Activated CD4-positive, CD25-positive, alpha-beta regulatory T cell (primary cell): ENCODE measurements at regions not wholly inside any gene's neighbourhood (a gene's known extent, or its start where the extent isn't known, plus 50 kb on each side); places are given as distances from the start of the nearest gene placed in this dataset.

ENCODE experiments used
- DNase-seq, 4 experiments: peaks; one replicate each; lab custom pipeline; 2025; lab: John Stamatoyannopoulos, UW

DNA sequence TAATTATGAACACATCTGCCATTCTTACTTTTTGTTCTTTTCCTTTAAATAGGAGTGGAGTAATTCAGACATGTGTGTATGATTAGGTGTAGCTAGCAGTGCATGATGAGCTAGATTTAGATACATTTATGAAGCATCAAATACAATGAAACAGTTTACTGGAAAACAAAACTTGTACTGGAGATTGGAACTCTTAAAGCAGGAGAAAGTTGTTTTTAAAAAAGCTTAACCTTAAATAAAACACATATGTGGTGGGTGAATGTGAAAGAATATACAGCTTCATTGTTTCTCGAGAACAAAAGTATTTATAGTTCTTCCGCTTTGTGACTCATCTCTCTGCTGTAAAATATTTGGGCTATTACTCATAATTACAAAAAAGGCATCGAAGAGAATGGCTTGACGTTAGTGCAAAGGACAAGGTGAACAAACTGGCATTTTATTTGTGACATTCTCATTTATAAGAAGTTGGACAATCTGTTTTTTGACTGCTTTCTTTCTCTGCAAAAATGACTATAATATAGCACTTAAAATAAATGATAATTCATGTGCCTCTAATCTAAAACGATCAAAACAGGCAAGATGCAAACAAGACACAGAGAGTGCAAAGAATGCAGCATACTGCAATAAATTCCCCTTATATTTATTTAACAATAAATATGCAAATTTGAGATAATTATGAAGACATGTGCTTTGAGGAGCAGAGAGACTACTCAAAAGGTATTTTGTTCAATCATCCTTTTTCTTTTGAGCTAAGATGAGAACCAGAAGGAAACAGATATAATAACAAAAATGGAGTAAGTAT is 478.8 kb downstream of the CETN3 start:
- no peak for DNase-seq

DNA sequence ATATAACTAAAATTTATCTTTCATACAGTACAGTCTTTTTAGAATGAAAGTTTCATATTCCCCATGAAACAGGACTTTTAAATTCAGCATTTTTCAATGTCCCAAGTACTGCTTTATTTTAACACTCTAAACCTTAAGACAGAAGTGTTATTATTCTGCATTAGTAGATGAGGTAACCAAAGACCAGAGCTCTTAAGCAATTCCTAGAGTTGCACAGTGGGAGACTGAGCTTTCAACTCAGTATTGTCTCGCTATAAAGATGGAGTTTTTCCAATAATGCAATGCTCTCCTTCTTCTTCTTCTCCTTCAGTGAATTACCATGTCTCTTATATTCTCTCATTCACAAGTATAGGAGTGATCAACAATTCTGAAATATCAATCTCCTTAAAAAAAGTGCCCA is 479.7 kb downstream of the CETN3 start:
- DNase-seq, result no peak

DNA sequence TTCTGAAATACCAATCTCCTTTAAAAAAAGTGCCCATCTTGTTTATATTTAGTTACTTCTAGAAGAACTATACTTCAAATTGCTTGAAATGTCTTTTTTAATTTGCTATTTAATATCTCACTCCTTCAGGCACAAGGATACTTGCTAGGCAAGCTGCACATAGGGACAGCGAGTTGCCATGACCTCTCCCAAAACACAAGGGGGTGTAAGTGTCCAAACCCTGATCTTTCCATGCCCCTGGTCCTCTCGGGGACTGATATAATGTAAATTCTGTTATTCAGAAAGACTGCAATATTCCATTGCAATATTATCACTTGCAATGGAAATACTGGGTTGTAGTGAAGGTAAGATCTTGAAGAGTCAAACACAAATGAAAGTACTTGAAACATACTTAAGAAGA is 480.4 kb downstream of the CETN3 start:
- DNase-seq, result no peak

DNA sequence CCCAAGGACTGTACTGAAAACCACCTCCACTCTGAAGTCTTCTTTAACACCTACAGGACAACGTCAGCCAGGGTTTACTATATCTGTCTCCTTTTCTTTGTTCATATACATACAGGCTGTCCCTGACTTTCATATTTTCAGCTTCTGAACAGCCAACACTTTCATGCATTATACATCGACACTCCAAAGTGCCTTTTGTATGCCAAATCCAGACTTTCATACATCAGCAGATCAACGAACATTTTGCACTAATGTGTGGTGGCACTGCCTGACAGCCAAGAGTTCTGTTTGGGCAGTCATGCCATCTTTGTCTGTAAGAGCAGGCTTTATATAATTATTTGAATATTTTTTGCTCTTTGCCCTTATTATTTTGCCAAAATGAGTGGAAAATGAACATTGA is 487.4 kb downstream of the CETN3 start:
- DNase-seq, result no peak

DNA sequence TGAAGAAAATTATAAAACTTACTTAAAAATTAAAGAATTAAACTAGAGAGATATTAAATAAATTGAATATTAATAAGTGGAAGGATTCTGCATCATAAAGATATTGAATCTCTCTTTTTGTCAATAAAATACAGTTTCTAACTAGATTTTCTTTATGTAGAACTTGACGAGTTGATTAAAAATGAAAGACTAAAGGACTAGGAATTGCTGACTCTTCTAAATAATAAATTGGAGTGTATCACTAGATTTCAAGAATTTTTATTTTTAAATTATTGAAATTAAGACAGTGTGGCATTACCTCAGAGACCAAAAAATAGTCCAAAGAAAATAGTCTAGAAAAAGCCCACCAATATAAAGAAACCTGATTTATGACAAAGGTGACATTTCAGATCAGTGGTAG is 492.4 kb downstream of the CETN3 start:
- no peak for DNase-seq

DNA sequence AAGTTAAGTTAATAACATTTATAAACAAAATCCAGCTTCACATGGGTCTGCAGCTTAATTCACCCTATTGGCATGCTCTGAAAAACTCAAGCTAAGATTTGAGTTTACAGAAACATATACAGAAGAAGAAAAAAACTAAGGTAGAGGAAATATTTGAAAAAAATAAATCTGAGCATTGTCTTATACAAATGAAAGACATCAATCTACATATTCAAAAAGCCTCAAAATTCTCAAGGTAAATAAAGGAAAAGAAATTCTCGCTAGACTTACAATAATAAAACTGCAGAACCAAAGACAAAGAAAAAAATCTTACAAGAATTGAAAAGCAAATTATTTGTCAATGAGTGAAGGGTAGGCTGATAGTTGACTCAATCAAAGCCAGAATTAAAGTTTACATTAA is 493.4 kb downstream of the CETN3 start:
- DNase-seq, result no peak

DNA sequence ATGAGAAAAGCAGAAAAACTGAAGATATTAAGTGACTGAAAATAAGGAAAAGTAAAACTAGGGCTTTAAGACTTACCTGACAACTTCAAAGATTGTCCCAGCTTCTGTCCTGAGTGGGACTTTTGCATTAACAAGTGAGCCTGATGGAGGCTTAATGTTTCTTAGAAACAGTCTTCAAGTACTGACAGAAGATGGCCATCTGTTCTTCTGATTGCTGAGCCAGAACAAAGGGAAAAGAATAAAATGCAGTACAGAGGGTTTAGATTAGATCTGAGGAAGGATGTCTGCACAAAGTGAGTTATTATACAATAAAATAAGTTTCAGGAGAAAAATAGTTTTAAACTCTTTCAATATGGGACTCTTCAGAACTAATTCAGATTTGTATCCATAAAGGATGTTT is 500.7 kb downstream of the CETN3 start:
- DNase-seq, result no peak

DNA sequence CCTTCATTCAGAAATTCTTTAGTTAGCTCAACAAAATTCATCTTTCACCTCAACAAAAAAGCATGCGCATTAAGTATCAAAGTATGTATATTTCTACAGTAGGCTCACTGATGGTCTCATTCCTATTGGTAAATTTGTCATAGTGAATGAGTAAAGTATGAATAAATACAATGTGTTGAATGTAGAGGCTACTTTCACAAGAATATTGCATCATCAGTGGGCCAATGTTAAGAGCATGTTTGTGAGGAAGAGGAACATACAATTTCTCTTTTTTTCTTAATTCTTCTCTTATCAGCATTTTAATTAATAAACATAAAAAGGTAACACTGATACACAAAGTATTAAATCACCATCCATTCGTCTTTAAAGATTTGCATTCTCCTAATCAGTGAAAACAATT is 505.1 kb downstream of the CETN3 start:
- no peak for DNase-seq

DNA sequence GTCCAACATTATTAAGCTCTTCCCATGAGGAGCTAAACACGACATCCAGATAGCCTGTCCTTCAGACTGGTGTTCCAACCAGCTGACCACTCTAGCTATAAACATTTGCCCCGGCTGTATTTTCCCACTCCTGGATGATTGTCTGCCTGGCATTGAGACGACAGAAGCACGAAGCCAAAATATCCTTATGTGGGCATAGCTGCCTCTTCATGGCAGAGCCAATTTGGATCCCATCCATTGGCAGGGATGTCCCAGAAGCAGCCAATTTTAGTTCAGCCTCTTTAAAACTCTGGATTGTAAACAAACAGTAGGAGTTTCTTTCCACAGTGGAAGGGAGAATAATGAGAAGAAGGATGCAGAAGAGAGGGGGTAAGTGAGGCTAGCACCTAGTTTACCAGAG is 507.6 kb downstream of the CETN3 start:
- no peak for DNase-seq

DNA sequence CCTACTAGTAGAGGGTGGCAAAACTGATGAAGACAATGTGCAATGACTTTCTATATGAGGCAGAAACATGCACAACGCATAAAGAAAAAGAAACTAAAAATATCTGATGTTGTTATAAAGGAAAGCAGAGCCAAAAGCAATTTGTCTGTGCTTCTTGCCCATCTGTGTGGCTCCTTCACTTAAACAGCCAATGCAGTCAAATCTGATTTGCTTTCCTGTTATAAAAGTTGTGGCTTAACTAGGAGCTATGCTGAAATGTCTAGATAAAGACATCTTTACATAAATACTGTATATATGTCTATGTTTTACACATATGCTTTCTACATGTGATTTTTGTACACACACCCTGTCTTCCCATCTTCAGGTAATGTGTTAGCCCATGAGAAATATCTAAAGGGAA is 508.2 kb downstream of the CETN3 start:
- DNase-seq, result no peak

DNA sequence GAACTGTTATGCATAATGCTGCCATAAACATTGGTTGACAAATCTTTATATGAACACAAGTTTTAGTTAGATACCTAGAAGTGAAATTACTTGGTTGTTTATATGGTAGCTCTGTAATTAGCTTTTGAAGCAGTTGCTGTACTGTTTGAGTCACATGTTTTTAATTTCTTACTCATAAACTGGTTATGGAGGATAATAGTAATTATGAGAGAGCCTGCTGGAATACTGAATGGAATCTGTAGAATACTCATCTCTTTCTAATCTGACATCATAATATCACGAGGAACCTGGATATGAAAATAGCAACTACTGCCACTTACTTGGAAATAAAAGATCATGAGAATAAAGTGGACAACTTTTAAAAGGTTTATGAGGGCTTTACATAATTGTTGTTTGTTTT is 509.2 kb downstream of the CETN3 start:
- DNase-seq, result no peak

DNA sequence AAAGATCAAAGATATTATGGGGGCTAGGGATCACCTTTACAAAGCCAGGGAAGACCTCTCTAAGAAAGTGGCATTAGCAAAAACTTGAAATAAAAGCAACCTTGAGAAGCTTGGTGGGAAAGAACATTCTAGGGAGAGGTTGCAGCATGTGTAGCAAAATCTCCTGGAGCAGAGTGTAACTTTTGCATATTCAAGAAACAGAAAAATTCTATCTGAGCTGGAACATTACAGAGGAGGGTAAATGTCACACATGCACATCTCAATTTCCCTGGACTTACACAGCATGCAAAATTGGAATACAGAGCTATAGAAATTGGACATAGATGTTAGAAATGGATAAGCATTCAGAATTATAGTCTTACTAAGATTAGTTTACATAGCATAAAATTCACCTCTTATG is 510.0 kb downstream of the CETN3 start:
- no peak for DNase-seq

DNA sequence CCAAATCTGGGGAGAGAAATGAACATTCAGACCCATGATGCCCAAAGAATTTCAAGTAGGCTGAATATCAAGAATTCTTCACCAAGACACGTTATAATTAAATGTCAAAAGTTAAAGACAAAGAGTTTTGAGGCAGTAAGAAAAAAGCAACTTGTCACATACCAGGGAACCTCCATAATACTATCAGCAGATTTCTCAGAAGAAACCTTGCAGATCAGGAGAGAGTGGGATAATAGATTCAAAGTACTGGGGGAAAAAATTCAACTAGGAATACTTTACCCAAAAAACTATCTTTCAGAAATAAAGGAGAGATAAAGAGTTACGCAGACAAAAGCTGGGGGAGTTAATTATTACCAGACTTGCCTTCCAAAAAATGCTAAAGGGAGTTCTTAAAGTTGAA is 516.0 kb downstream of the CETN3 start:
- DNase-seq, result no peak

DNA sequence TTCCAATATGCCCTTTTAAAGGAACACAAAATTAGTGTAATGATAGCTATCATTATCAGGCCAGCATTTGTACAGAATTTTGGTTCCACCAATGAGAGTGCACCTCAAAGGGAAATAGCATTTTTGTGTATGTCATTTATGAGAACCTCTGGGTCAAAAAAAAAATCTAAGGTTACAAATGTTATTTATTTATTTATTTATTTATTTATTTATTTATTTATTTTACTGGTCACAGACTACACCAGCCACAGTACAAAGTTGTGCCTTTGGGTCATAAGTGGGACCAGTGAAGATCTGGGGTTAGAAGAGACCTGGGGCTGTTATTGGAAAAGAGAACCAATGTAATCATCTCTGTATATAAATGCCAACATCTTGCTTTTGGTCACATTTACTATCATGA is 523.9 kb downstream of the CETN3 start:
- no peak for DNase-seq

DNA sequence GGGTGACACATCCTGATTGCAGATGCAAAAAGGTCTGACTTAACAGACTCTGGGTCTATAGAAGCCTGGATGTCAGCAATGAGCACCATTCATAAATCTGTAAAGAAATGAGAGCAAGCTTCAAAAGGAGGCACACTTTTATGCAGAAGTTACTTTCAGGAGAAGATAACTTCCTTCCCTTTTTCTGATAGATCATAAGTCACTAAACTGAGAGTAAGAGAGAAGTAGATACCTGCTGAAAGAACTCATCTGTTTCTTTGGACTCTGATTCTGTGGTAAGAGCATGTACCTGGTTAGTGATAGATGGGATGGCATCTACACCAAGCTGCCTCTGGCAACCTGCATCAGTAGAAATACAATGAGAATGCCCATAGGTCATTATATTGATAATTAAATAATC is 525.6 kb downstream of the CETN3 start:
- DNase-seq, result no peak

DNA sequence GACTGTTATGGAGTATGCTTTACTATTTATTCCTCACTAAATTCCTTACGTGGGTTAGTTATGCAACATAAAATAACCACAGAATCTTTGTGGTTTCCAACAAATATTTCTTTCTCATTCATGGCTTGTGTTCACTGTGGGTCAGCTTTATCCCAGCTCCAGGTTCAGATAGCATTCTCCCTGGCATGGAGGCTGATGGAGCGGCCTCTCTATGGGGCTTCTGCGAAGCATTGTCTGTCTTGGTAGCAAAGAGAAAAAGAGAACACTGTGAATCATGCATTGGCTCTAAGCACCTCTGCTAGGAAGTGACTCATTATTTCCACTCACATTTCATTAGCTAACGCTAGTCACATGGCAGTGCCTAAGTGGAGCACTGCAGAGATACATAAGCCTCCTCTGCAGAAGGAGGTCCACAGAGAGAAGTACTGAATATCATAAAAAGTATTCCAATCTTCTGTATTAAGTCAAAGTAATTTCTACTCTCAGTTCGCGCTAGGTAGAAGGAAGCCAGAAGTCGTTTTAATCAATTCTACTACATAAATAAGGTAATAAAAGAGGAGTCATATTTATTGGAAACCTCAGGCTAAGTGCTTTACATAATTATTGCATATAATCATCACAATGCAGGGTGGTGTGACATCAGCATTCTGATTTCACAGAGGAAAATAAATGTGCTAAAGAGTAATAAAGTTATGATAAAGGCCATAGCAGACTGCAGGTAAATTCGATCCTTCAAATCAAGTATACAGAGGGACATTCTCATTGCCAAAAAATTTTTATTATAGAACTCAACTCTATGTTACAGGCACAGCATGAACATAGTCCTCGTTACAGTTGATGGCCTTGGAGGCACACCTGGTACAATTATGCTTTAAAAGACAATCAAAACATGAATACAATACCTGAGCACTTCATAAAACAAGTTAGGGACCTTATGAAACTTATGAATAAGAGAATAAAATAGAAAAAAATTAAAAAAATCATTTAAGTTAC is 531.1 kb downstream of the CETN3 start:
- DNase-seq, result no peak

DNA sequence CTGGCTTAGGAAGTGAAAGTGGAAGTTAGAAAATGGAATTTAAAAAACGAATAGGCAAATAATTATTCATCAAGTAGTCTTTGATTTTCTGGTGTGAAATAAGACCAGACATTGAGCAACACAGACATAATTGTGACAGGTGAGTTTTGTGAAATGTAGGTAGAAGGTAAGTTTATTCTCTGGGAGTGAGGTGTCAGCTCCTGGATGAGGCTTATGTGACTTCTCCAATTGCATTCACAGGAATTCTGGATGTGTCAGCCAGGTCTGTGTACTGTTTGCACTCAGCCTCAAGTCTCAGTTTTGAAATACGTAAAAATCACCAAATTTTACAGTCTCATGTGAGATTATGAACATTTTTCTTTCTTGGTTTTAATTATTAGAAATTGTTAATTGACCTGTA is 537.6 kb downstream of the CETN3 start:
- DNase-seq, result no peak

DNA sequence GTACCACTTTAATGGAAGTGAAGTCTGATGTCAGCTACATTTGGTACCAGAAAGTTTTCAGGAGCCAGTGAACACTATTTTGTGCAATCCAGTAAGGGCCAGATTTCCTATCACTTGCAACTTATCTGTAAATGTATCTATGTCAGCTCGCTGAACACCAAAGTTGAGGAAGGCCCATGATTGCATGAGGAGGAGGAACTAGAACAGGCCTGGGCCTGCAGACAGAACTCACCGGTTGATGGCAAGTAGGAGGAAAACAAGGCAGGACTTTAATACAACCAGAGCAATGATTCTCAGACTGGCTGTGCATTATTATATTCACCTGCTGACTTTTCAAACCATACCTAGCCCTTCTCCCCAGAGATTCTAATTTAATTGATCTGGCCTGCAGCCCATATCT is 540.2 kb downstream of the CETN3 start:
- DNase-seq, result no peak

DNA sequence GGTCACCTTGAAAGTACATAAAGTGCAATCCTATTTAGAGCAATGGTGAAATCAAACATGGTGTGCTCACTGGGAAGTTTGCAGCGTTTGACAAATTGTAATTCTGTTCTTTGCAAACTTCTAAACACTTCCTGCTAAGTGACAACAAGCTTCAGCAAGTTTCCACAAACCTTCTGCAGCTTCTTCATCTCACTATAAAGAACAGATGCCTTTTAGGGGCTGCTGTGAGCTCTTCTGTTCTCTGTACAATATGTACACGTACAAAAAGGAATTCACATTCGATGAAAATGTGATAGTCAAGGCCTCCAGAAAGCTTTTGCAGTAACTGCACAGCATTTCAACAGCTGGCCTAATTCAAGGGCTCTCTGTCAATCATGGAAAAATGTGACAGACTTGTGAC is 543.1 kb downstream of the CETN3 start:
- DNase-seq, result no peak

DNA sequence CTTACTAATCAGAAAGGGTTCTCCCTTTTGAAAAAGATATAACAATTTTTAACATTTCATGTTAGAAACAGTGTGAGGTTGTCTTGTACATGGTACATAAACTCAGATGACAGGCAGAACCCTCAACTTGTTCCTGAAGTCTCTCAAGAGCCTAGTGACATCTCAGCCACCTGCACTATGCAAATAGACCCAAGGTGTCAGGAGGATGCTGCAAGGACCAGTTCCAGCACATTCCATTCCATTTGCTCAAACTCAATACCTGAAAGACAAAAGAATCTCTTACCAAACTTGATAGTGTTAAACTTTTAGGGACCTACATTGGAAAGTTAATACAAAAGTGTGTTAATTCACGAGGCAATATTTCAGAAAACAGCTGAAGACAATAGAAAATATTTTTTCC is 544.6 kb downstream of the CETN3 start:
- no peak for DNase-seq

DNA sequence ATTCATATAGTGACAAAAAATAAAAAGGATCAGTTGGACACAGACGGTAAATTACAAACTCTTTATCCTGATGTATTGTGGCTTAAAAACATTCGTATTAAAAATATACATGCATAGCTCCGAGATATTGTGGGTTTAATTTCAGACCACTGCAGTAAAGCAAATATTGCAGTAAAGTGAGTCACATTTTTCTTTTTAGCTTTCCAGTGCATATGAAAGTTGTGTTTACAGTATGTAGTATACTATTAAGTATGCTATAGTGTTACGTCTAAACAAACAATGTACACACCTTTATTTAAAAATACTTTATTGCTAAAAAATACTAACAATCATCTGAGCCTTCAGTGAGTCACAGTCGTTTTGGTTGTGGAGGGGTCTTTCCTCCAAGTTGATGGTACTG is 551.8 kb downstream of the CETN3 start:
- no peak for DNase-seq

DNA sequence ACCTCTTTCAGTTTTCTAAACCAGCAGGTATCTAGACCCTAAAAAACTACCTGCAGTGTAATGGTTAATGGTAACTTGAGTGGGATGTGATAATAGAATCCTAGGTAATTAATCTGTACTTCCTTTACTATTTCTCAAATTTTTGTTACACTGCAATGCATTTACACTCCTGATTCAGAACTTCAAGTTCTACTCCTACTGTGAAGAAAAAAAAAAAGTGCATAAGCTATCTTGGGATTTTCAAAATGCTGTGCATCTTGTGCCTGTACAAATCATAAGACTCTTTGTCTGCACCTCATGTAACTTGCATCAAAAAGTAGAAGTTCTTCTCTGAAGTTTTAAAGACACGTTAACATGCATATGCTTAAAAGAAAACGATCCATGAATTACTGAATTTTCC is 554.1 kb downstream of the CETN3 start:
- no peak for DNase-seq

DNA sequence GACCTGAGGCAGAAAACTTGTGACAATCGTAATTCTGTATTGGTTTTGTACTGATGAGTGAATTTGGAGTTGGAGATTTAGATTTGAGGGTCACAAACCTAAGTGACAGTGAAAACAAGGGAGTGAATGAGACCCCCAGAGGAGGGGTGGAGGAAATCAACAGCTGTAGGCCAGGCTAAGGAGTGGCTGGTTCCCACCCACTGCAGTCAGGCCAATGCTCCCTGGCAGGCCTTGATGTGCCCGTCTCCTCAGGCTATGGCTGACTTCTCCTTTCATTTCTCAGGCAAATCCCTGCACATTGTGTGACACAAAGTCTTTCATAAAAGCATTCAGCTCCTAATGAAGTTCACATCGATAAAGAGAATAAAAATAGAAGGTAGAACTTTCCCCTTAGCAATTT is 557.6 kb downstream of the CETN3 start:
- no peak for DNase-seq
